8988T (cell line): ENCODE measurements at regions not wholly inside any gene's neighbourhood (a gene's known extent, or its start where the extent isn't known, plus 50 kb on each side); places are given as distances from the start of the nearest gene placed in this dataset.
"Not testable (repeated sequence)": the region's sequence is repeated elsewhere in the genome, so short reads cannot be mapped to it uniquely, and the experiment has no call there.

ENCODE experiments used
- DNase-seq: peaks from one replicate; pipeline ENCODE4 v3.0.0; 2011

DNA sequence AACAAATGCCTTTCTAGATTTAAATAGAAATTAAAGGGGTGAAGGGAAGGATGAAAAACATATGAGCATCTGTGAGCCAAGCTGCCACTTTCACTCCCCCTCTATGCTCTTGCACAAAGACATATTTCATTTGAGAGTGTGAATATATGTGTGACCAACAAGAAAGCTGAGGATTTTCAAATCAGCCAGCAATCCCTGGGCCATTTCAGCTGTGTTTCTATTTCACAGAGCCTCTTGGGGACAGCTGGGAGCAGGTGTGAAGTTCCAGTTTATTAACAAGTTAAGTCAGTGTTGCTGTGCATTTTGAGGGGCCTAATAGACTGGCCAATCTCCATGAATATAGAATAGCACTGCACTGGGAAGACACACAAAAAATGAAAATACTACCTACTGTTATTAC lies 248.7 kb upstream of the RGMB start:
- no peak for DNase-seq

DNA sequence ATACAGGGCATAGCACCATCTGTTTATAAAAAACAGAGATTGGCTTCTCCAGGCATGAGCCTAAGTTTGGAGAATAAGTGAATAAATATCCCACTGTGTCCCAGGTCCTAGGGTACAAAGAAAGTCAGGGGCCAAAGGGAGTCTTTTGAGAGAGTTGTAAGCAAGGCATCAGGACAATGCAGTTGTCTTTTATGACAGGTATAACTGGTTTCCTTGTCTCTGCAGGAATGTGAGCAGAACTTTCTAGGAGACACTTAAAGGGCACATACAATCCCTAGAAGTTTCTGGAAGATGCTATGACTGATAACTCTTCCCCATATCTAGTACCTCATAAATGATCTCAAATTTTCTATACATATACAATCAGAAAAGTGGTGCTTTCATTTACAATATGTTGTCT lies 245.6 kb upstream of the RGMB start:
- DNase-seq, result no peak

DNA sequence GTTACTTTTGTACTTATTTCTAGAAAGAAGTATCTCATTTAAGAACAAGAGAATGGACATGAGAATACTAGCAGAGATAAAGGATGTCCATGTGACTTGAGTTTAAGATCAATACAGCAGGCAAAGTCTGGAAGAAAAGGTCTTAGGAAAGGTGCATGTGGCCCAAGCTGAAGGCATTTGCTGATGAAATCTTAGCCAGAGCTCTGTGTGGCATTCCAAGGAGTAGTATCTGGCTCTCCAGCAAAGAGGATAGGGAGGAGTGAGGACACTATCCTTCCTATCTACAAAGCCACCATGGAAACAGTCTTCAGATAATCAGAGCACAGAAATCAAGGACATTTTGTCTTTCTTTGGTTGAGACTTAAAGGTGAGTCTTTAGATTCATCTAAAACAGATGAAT lies 244.1 kb upstream of the RGMB start:
- no peak for DNase-seq

DNA sequence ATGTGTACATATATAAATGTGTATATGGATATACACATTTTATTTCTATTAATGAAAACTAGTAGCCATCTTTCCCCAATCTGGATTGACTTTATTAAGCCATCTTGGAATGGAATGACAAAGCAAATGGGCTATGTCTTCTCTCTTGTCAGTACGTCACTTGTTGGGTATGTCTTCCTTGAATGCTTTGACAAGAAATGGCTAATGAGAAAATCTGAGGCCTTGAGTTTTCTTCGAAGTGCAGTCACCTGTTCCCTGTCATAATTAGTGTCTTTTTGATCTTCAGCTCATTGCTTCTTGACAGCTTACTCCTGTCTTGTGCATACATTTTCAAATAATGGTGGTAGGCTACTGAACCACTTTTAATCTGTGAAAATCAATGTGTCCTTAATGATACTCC lies 243.2 kb upstream of the RGMB start:
- DNase-seq, result no peak

DNA sequence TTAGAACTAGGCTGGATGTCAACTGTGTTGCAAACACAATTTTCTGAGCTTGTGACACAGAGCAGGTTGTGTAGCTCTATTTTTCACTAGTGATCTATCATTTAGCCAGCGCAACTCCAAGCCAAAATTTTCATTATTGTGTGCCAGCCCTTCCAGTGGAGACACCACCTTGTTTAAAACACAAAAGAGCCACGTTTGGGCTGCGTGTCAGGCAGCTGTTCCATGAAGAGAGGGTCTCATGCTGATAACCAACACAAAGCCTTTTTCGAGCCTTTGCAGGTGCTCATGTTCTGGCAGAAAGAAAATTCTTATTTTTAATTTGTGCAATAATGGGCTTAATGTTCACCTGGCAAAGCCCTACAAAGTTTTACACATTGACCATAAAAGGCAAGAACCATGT lies 237.6 kb upstream of the RGMB start:
- no peak for DNase-seq

DNA sequence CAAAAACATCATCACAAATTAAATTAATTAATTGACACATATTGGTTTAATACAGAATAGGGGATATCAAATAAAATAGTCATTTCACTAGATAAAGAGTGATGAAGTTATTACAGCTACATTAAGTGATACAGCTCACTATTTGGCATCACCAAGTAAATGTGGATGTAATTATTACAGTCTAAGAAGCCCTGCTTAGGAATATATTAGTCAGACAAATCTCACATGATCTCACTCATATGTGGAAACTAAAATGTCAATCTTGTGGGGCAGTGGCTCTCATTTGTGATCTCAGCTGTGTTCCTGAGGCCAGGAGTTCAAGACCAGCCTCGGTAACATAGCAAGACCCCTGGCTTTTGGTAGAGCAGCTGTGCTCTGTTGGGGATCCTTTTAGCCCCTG lies 233.4 kb upstream of the RGMB start:
- no peak for DNase-seq

DNA sequence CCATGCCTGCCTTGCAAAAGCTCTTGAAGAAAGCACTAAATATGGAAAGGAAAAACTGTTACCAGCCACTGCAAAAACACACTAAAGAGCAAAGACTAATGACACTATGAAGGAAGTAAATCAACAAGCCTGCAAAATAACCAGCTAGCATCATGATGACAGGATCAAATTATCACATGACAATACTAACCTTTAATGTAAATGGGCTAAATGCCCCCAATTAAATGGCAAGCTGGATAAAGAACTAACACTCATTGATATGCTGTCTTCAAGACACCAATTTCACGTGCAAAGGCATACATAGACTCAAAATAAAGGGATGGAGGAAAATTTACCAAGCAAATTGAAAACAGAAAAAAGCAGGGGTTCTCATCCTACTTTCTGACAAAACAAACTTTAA lies 231.8 kb upstream of the RGMB start:
- DNase-seq, result no peak

DNA sequence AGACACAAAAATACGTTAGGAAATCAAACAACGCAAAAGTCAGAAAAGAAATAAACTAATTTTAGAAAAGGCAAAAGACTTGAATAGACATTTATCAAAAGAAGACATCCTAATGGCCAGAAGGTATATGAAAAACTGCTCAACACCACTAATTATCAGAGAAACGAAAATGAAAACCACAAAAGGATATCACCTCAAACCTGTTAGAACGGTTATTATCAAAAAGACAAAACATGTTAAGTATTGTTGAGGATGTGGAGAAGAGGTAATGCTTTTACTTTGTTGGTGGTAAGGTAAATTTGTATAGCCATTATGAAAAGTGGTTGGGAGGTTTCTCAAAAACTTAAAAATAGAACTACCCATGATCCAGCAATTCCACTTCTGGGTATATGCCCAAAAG lies 230.0 kb upstream of the RGMB start:
- no peak for DNase-seq

DNA sequence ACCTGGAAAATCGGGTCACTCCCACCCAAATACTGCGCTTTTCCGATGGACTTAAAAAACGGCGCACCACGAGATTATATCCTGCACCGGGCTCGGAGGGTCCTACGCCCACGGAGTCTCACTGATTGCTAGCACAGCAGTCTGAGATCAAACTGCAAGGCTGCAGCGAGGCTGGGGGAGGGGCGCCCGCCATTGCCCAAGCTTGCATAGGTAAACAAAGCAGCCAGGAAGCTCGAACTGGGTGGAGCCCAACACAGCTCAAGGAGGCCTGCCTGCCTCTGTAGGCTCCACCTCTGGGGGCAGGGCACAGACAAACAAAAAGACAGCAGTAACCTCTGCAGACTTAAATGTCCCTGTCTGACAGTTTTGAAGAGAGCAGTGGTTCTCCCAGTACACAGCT lies 226.5 kb upstream of the RGMB start:
- DNase-seq, result not testable (repeated sequence)

DNA sequence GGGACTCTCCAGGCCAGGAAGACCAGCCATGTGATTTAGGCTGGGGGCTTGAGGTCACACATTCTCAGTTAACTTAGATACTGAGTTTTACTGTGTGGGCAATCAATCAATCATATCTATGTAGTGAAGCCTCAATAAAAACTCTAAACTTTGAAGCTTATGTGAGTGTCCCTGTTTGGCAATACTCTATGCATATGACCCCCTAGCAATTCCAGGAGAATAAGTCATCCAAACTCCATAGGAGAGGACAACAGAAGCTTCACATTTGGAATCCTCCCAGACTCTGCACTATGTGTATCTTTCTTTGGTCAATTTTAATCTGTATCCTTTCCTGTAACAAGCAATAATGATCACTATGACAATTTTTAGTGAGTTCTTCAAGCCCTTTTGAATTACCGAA lies 216.8 kb upstream of the RGMB start:
- DNase-seq, result no peak

DNA sequence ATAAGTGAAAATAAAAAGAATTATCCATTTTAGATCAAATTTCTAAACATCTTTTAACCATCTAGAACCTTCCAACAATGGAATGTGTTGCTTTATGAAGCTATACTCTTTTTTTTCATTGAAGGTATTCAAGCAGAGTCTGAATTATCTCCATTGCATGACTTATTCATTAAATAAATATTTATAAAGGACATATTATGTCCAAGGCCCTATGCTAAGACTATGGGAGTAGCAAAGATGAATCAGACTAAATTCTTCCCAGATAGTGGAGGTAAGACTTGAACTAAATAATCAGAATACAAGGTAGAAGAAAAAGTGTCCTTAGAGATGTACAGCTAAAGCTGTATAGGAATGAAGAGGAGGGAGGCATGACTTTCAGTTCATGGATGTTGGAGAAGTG lies 215.5 kb upstream of the RGMB start:
- DNase-seq, result no peak

DNA sequence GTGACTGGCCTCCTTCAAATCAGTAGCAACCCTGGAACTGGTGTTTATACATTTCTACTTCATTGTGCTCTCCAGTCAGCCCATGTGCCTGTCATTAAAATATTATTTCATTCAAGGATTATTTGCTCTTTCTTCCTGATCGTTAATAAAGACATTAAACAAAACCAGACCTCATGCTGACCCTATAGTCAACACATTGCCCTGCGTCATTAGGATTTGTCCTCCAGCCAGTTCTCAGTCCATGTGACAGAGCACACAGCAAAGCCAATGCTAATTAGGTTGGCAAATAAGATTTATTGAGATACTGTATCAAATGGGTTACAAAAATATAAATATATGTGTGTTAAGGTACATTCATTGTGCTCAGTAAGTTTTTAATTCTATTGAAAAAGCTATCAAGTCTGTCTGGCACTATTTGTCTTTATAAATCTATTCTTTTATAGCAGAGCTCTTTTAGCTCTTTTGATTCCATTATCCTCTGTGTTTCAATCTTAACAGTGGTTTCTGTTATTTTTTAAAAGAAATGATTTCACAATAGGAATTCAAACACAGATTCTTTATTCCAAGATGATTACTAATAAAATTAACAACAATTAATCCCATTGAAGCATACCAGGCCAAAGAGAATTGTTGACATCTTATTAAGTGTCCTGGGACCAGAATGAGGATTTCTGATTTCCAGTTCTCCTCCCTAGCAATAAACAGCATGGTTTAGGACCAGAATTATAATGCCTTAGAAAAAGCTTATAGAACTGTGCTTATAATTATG lies 209.4 kb upstream of the RGMB start:
- no peak for DNase-seq

DNA sequence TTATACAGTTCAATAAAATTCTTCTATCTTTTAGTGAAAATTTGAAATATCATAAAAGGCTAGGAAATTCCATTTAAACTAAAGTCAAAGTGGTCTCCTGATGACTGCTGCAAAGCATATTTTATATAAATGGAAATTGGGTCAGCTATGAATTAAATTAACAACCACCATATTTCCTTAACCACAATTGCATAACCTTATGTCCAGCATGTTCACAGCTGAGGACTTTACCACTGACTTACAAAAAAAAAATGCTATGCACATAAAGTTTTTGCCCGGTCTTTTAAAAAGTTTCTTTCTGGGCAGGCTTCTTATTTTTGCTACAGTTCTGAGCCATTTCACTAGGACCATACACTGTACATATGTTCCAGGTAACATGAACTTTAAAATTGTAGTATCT lies 208.6 kb upstream of the RGMB start:
- no peak for DNase-seq

DNA sequence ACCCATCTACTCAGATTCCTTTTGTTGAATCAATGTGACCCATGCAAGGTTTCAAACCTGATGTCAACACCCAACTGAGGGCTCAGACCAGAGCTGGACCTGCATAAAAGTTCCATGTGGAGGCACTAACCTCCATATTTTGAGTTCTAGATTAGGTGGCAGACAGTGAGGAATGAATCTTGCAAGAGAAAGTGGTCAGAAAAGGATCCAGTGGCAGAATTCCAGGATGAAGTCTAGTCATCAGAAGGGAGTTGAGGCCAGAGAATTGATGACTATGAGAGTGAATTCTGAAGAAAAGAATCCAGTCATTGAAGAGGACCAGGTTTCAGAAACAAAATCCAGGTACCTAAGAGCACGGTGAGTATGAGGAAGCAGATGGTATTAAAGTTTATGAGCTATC lies 205.1 kb upstream of the RGMB start:
- DNase-seq, result no peak

DNA sequence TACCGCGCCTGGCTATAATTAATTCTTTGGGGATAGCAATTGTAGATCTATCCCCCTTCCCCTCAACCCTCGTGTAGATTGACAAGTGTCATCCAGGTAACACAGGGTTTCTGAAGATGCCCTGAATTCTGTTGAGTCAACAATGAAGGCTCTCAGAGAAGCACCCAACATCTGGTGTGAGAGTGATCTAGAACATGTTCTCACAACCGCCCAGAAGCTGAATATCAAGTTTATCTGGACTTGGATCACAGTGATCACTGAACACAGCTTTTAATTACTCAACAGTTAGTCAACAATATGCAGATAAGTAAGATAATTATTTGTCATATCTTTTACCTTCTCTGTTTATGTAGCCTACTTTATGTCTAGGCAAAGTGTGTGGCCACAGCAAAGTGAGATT lies 204.2 kb upstream of the RGMB start:
- DNase-seq, result no peak

DNA sequence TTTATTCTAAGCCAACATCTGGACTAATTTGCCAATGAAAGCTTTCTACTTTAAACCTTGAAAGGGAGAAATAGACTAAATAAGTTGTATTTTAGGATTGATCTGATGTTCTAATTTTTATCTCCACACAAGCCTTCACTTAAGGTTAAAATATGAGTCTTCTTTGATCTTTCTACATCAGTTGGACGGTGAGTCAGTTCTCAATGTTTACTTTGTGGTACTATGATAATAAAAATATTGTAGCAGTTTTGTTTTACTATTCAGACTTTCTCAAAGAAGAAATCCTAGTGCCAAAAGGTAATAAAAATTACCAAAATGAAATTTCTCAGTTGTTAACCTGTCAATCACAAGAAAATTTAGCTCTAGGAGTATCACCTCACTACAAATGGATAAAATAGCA lies 203.5 kb upstream of the RGMB start:
- no peak for DNase-seq

DNA sequence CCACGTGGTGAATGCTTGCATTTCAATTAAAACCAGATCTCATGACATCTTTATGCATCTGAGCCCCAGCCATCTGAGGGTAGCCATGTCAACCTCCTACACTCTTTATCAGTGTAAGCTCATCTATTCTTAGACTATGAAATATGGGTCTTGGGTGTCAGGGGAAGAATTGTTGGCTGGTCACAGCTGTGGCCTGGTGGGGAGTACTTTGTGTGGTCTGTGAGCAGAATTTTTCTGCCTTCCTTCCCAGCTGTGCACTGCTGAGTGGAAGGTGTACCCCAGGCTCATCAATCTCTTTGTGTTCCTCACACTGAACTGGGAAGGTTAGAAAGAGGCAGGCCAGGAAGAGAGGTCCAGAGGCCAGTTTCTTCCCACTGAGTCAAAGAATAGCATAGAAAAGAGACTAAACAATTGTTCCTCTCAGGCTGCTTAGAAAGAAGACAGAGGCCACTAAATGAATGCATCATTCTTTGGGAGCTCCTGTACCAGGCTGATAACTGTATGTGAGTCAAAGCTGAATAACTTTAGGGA lies 202.7 kb upstream of the RGMB start:
- DNase-seq, result no peak

DNA sequence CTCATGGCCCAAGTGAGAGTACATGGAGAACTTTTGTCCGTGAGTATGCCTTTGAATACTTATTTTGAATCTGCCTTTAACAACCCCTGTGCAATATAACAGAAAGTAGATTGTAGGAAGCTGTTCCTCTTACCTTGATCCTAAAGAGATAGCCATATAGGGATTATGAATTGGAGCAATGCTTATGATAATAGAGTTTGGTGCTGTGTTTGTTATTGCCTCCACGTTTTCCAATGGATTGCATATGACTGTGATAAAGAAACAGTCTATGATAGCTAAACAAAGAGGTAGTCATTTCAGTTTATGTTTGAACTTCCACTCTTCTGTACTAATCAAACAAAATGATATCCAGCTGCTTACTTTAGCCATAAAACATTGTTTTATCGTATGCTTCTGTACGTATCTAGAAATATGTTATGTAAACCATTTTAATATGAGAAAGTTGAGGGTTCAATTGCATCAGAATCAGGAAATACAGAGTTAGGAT lies 199.6 kb upstream of the RGMB start:
- DNase-seq, result no peak

DNA sequence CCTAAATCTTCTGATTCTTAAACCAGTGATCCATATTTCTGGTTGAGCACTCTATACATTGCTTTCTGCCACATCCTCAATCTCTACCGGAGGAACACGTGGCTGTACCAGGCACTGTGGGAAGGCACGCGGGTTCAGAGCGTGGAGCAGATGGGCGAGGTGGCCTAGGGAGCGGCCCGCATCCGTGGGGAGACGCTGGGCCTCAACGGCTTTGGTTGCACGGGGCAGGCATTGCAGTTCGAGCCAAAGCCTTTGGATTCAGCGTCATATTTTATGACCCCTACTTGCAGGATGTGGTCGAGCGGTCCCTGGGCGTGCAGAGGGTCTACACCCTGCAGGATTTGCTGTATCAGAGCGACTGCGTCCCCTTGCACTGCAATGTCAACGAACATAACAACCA lies 197.2 kb upstream of the RGMB start:
- no peak for DNase-seq

DNA sequence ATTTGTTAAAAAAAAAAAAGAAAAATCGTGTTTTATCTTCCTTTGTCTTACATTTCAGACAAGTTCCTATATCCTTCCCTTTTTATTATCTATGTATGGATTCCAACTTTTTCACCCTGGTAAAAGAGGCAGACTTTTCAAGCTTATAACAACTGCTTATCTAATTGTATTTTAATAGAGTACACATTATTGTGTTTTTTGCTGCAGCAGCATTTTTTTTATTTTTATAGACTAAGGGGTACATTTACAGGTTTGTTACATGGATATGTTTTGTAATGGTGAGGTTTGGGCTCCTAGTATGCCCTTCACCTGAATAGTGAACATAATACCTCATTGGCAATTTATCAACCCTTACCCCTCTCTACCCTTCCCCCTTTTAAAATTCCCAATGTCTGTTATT lies 195.0 kb upstream of the RGMB start:
- no peak for DNase-seq

DNA sequence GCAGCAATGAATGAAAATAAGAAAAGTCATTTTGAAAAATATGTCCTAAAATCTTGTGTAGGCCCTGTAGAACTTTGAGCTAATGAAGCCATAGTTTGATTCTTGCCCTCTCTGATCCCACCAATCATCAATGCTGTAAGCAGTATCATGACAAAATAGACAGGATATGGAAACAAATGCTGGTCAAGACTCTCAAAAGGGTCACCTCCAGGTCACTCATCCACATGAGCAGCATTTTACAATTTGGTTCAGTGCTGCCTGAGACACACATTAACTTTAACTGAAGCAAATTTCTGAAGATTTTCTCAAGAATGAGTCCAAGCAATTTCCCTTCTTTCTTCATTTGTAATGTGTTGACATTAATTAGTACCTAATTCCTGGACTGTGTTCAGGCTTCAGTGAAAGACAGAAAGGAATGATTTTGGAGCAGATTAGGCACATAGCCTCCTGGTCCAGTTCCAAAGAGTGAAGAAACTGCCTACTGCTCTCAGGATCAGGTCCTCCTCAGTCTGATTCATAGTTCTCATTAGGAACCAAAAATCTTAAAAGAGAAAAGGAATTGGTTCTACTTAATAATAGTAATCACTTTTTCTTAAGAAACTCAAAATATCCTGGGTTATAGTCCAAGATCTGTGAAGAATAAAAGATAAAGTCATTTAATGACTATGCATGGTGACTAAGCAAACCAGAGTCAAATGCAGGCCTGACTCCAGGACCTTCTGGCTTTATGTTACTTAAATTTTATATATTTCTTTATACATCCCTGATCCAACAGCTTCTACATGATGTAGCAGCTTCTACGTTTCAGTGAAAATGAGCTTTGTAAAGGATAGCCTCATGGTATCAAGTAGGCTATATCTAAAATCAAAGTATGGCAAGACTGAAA lies 192.1 kb upstream of the RGMB start:
- DNase-seq, result no peak

DNA sequence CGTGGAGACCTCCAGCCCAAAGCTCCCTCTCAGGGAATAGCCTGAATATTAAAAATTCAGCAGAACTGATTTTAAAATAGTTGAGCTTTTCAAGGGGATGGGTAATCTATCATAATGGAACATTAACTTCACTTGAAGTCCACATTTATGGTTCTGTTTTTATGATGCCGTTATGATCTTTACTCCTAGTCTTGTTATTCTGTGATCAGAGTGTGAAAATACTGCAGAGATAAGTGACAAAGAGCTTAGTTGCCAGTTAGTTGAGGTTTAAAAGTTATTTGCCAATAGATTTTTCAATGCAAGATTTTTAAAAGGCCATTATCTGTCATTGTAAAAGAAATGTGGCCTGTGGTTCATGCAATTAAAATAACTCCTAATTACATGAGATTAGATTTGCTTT lies 189.9 kb upstream of the RGMB start:
- DNase-seq, result no peak

DNA sequence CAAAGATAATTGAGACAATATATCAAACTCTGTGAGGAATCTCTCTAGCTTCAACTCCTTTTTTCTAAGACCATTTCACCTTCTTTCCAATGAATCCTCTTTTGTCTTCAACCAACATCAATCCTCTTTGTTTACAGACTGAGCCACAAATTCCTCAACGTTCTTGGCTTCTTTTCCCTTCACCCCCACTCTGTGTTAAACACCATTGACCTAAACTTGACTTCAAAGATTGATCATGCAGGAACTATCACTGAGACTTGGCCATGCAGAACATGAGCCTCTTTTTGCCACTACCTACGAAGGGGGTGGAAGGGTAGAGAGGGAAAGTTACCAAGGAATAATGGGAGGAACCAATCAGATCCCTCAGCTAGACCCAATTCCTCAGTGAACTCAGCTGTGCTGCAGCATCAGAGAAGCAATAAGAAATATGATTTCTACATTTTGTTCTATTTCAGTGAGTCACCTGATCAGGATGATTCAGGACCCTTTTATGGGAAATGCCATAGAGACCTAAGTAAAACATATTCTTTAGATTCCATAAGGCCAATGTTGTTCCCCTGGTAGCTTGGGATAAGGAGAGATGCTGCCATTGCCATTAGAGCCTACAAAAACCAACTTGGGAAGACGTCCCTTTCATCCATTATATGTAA lies 187.7 kb upstream of the RGMB start:
- no peak for DNase-seq

DNA sequence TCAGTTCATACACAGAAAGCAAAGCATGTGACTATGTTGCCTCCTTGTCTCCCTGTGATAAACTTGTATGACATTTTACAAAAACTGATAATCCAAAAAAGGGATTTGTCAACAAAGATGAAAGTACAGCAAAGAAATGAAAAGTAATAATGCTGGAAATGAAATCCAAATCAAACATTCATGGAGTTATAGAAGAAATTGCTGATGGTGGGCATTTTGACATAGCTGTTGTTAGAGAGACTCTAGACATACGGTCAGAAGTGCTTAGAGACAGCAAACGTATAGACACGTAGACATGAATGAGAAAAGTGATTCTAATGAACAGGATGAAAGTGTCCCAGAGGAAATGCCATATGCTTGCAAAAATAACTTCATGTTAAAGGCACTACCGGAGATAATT lies 186.9 kb upstream of the RGMB start:
- DNase-seq, result no peak
